IPS DF 6.9 (cell line): ENCODE measurements at regions not wholly inside any gene's neighbourhood (a gene's known extent, or its start where the extent isn't known, plus 50 kb on each side); places are given as distances from the start of the nearest gene placed in this dataset.

Source experiments
- DNase-seq: peaks from one replicate; pipeline ENCODE4 v3.0.0-alpha.2; 2013; ENCODE audit warnings: low read depth, low spot score
- H3K27ac ChIP-seq: one replicate; pipeline ENCODE4 v1.5.1; 2013; ENCODE audit warnings: low read length, control low read depth
- H3K27me3 ChIP-seq: 2 replicates; pipeline ENCODE4 v1.6.1; 2013; ENCODE audit warnings: mild to moderate bottlenecking, low read length; ENCODE audit not compliant: control insufficient read depth, insufficient read depth
- H3K36me3 ChIP-seq: 2 replicates; pipeline ENCODE4 v1.6.1; 2013; ENCODE audit warnings: low read length; ENCODE audit not compliant: control insufficient read depth, insufficient read depth
- H3K4me1 ChIP-seq: 2 replicates; pipeline ENCODE4 v1.6.1; 2013; ENCODE audit warnings: low read length; ENCODE audit not compliant: control insufficient read depth, insufficient read depth
- H3K4me3 ChIP-seq: 2 replicates; pipeline ENCODE4 v1.5.1; 2013; ENCODE audit warnings: mild to moderate bottlenecking, low read length
- H3K9me3 ChIP-seq: 2 replicates; pipeline ENCODE4 v1.6.1; 2013; ENCODE audit warnings: low read length, inconsistent platforms; ENCODE audit not compliant: control insufficient read depth, insufficient read depth
- WGBS: extraction: QIAGEN DNeasy Blood & Tissue Kit; methylation state at CpG from one replicate; pipeline ENCODE4 v1.1.7; 2013; ENCODE audit warnings: mixed read lengths, missing lambda C conversion rate; ENCODE audit not compliant: insufficient read length, insufficient coverage; 5-methylcytosine and 5-hydroxymethylcytosine counted together

DNA sequence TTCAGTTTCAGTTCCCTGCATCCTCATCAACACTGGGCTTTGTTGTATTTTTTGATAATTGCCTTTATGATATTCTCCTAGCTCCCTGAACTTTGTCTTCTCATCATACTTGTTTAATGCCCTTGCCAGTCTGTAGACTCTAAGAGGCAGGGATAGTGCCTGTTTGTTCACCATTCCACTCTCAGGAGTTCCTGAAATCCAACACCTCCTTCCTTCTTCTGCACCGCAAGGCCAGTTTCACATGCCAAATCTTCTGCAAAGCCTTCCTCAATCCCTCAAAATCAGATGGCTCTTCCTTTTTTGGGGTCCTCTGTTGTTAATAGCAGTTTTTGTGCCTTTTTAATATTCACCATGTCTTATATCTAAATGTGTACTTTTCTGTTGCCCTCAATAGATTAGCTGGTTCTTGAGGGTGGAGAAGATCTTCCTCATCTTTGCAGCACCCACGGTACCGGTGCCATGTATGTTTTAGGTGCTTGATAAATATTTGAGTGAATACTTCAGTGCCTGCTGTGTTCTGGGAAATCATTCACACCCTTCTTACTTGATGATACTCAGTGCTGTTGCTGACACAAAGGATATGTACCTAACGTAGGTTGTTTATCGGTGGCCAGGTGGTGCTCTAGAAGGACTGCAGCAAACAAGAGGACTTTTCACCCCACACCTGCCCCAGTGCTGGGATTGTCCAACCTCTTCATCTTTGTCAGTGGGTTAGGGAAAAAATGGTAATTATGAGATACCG, 85.3 kb upstream of the LIMCH1 start:
- H3K36me3 ChIP-seq, result no peaks in the 10 kb centered on the region
- H3K4me1 ChIP-seq, result 0 out of 2 replicates have a peak, but pooled peaks cover 2% of the 10 kb centered on the region
- no peak overlapping the region for H3K4me3 ChIP-seq
- WGBS, result no CpG with 5 or more reads among the region's 6 CpGs
- no peak overlapping the region for H3K27ac ChIP-seq
- DNase-seq, result no peak
- H3K27me3 ChIP-seq, result no peaks in the 10 kb centered on the region
- no peaks in the 10 kb centered on the region for H3K9me3 ChIP-seq

- Histone ChIP-seq H3K27me3 (no peaks in the 10 kb centered on the region), H3K9me3 (no peaks in the 10 kb centered on the region), H3K4me3 (no peak overlapping the region), H3K4me1 (0 out of 2 replicates have a peak, but pooled peaks cover 2% of the 10 kb centered on the region), H3K36me3 (no peaks in the 10 kb centered on the region), H3K27ac (no peak overlapping the region)
- no CpG with 5 or more reads among the region's 4 CpGs for WGBS
- DNase-seq, result no peak
Observed at GRCh38 chr4:41454423-41454822, 83.5 kb upstream of the LIMCH1 start.

DNA sequence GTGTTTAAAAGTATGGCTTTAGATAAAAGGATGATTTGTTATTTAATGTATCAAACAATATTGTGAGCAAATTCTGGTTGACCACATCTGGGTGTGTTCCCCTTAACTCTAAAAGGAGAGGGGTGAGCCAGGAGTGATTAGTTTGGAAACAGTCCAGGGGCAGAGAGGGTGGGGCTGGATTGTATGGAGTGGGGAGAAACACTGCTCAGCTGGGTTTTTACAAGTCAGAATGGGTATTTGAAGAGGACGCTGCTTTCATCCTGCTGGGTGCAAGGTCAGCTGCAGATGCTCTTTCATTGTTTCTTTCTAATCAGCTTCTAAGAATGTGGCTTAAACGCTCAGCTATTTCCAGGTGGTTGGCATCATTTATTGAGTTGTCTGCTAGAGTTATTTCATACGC, 82.8 kb upstream of the LIMCH1 start:
- H3K9me3 ChIP-seq, result no peaks in the 10 kb centered on the region

GRCh38 chr4:41456559-41457101, 81.3 kb upstream of the LIMCH1 start:
- whole genome bisulfite sequencing, result no CpG with 5 or more reads among the region's 4 CpGs
- Histone ChIP-seq H3K4me3 (no peak overlapping the region), H3K36me3 (no peaks in the 10 kb centered on the region), H3K27ac (no peak overlapping the region), H3K27me3 (no peaks in the 10 kb centered on the region), H3K9me3 (no peaks in the 10 kb centered on the region), H3K4me1 (0 out of 2 replicates have a peak, but pooled peaks cover 2% of the 10 kb centered on the region)
- DNase-seq, result no peak

More for the DNA sequence above, 82.8 kb upstream of the LIMCH1 start:
- Histone ChIP-seq H3K36me3 (no peaks in the 10 kb centered on the region), H3K4me3 (no peak overlapping the region), H3K27me3 (no peaks in the 10 kb centered on the region), H3K27ac (no peak overlapping the region), H3K4me1 (0 out of 2 replicates have a peak, but pooled peaks cover 2% of the 10 kb centered on the region)
- no CpG with 5 or more reads among the region's 3 CpGs for WGBS
- DNase-seq, result no peak

DNA sequence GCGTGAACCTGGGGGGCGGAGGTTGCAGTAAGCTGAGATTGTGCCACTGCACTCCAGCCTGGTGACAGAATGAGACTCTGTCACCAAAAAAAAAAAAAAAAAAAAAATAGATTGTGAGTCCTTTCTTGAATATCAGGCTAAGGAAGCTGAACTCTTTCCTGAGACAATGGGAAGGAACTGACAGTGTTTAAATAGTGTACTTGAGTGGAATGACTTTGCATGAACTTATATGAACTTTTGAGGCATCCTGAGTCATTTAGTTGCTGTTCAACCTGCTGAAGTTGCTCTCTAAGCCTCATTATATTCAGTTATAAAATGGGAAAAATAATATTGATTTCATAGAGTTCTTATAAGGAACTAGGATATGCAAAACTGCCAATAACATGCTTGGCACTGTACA, 79.3 kb upstream of the LIMCH1 start:
- DNase-seq, result no peak
- H3K36me3 ChIP-seq, result no peaks in the 10 kb centered on the region
- no CpG with 5 or more reads among the region's 2 CpGs for WGBS
- no peak overlapping the region for H3K4me3 ChIP-seq
- H3K27ac ChIP-seq, result no peak overlapping the region
- H3K27me3 ChIP-seq, result no peaks in the 10 kb centered on the region
- no peaks in the 10 kb centered on the region for H3K9me3 ChIP-seq
- no peaks in the 10 kb centered on the region for H3K4me1 ChIP-seq

DNA sequence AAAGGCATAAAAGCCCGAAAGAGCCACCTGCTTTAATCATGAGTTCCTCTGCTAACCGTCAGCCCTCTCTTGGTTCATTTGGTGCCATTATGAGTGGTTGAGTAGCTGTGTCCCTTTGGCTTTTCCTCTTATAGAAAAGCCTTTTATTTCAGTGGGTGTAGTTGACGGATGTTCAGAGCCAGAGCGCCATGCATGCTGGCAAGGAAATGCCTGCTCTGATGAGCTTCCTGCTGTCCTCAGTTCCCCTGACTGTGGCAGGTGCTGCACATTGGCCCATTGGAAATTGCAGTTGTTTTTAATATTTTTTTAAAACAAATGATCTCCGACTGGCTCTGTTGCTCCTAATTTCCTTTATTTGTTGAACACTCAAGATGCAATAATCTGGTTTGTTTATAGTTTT, 77.3 kb upstream of the LIMCH1 start:
- Histone ChIP-seq H3K27ac (no peak overlapping the region), H3K4me3 (no peak overlapping the region), H3K27me3 (no peaks in the 10 kb centered on the region), H3K4me1 (no peaks in the 10 kb centered on the region), H3K36me3 (no peaks in the 10 kb centered on the region), H3K9me3 (no peaks in the 10 kb centered on the region)
- DNase-seq, result no peak
- WGBS, result no CpG with 5 or more reads among the region's 5 CpGs

GRCh38 chr4:41461780-41462307, 76.1 kb upstream of the LIMCH1 start:
- no peak for DNase-seq
- no peaks in the 10 kb centered on the region for H3K4me1 ChIP-seq
- H3K9me3 ChIP-seq, result no peaks in the 10 kb centered on the region
- H3K27me3 ChIP-seq, result no peaks in the 10 kb centered on the region
- H3K27ac ChIP-seq, result no peak overlapping the region
- no peak overlapping the region for H3K4me3 ChIP-seq
- H3K36me3 ChIP-seq, result no peaks in the 10 kb centered on the region
- WGBS, result no CpG with 5 or more reads among the region's 3 CpGs

GRCh38 chr4:41465146-41465761, 72.7 kb upstream of the LIMCH1 start:
- DNase-seq, result no peak
- no peak overlapping the region for H3K27ac ChIP-seq
- no CpG with 5 or more reads among the region's 5 CpGs for WGBS
- no peaks in the 10 kb centered on the region for H3K27me3 ChIP-seq
- no peak overlapping the region for H3K4me3 ChIP-seq
- H3K4me1 ChIP-seq, result no peaks in the 10 kb centered on the region
- no peaks in the 10 kb centered on the region for H3K36me3 ChIP-seq
- no peaks in the 10 kb centered on the region for H3K9me3 ChIP-seq

- Histone ChIP-seq H3K4me3 (no peak overlapping the region), H3K9me3 (no peaks in the 10 kb centered on the region), H3K36me3 (no peaks in the 10 kb centered on the region), H3K4me1 (no peaks in the 10 kb centered on the region), H3K27me3 (no peaks in the 10 kb centered on the region), H3K27ac (no peak overlapping the region)
- DNase-seq, result no peak
- no CpG with 5 or more reads among the region's 2 CpGs for WGBS
Observed at GRCh38 chr4:41466249-41466648, 71.7 kb upstream of the LIMCH1 start.

GRCh38 chr4:41468122-41468521, 69.8 kb upstream of the LIMCH1 start:
- DNase-seq, result no peak
- no peaks in the 10 kb centered on the region for H3K9me3 ChIP-seq
- H3K36me3 ChIP-seq, result no peaks in the 10 kb centered on the region
- H3K27me3 ChIP-seq, result no peaks in the 10 kb centered on the region
- H3K27ac ChIP-seq, result no peak overlapping the region
- WGBS, result no CpG with 5 or more reads among the region's 1 CpG
- no peaks in the 10 kb centered on the region for H3K4me1 ChIP-seq
- H3K4me3 ChIP-seq, result no peak overlapping the region
